ENCODE measurements at regions not wholly inside any gene's neighbourhood (a gene's known extent, or its start where the extent isn't known, plus 50 kb on each side); places are given as distances from the start of the nearest gene placed in this dataset.

DNA sequence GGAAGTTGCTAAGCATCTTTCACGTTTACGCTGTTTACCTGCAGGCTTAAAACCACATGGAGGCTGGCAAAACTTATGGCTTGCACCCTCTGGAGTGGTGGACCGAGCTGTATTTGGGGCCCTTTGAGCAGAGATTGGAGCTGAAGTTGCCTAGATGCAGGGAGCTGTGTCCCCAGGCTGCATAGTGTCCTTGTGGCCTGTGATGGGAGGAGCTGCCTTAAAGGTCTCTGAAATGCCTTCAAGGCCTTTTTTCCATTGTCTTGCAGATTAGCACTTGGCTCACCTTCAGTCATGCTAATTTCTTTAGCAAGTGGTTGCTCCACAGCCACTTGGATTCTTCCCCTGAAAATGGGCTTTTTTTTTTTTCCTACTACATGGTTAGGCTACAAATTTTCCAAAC lies 81.5 kb upstream of the CHD1 start (continued):
- TF ChIP-seq GABPA (IDR thresholded peaks at IDR 0.05; ENCODE audit: borderline replicate concordance, insufficient read depth, low read length) (no peak), EGR1 (IDR thresholded peaks at IDR 0.05; ENCODE audit: borderline replicate concordance, low read depth, low read length) (no peak), SP2 (IDR thresholded peaks at IDR 0.05; ENCODE audit: low read length) (no peak), KDM4A (IDR thresholded peaks at IDR 0.05; ENCODE audit: low read depth, low read length, severe bottlenecking) (no peak), BACH1 (IDR thresholded peaks at IDR 0.05; ENCODE audit: low read length) (no peak), PHF8 (conservative IDR thresholded peaks at IDR 0.05; ENCODE audit: low read depth, low read length) (no peak), ASH2L (IDR thresholded peaks at IDR 0.05; ENCODE audit: low read length) (peak; percentile 53), ZNF274 (IDR thresholded peaks at IDR 0.05; ENCODE audit: borderline replicate concordance, extremely low read depth, low read length) (no peak), TEAD4 (IDR thresholded peaks at IDR 0.05; ENCODE audit: low read depth, low read length) (peak; percentile 38; the same call in 1 of the 2 replicates), CHD1 (IDR thresholded peaks at IDR 0.05; ENCODE audit: low read depth, low read length) (no peak), RFX5 (IDR thresholded peaks at IDR 0.05; ENCODE audit: borderline replicate concordance, low read depth, low read length) (no peak), SIRT6 (IDR thresholded peaks at IDR 0.05; ENCODE audit: low read length) (no peak), CBX5 (IDR thresholded peaks at IDR 0.05; ENCODE audit: low read depth, low read length) (no peak), MAFK (IDR thresholded peaks at IDR 0.05; ENCODE audit: low read depth, low read length) (no peak), RXRA (IDR thresholded peaks at IDR 0.05; ENCODE audit: insufficient read depth, low read depth, low read length) (no peak), SIN3A (conservative IDR thresholded peaks at IDR 0.05 in 1 of 2, IDR thresholded peaks at IDR 0.05 in 1 of 2; ENCODE audit: low read depth in 1 of 2, low read length in 2 of 2) (no peak), KDM5A (IDR thresholded peaks at IDR 0.05; ENCODE audit: low read length) (no peak), CEBPB (IDR thresholded peaks at IDR 0.05; ENCODE audit: low read depth, low read length) (peak; percentile 69; the same call in 1 of the 2 replicates), SRF (IDR thresholded peaks at IDR 0.05; ENCODE audit: low read depth, low read length) (no peak), SP1 (IDR thresholded peaks at IDR 0.05; ENCODE audit: low read depth, low read length) (peak; percentile 62; the same call in 1 of the 2 replicates), GTF2F1 (IDR thresholded peaks at IDR 0.05; ENCODE audit: borderline replicate concordance, low read depth, low read length) (no peak)
- TF ChIP-seq, protein P1, sequence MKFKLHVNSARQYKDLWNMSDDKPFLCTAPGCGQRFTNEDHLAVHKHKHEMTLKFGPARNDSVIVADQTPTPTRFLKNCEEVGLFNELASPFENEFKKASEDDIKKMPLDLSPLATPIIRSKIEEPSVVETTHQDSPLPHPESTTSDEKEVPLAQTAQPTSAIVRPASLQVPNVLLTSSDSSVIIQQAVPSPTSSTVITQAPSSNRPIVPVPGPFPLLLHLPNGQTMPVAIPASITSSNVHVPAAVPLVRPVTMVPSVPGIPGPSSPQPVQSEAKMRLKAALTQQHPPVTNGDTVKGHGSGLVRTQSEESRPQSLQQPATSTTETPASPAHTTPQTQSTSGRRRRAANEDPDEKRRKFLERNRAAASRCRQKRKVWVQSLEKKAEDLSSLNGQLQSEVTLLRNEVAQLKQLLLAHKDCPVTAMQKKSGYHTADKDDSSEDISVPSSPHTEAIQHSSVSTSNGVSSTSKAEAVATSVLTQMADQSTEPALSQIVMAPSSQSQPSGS (IDR thresholded peaks at IDR 0.05; ENCODE audit: low read length), result no peak
- TF ChIP-seq, protein P2, sequence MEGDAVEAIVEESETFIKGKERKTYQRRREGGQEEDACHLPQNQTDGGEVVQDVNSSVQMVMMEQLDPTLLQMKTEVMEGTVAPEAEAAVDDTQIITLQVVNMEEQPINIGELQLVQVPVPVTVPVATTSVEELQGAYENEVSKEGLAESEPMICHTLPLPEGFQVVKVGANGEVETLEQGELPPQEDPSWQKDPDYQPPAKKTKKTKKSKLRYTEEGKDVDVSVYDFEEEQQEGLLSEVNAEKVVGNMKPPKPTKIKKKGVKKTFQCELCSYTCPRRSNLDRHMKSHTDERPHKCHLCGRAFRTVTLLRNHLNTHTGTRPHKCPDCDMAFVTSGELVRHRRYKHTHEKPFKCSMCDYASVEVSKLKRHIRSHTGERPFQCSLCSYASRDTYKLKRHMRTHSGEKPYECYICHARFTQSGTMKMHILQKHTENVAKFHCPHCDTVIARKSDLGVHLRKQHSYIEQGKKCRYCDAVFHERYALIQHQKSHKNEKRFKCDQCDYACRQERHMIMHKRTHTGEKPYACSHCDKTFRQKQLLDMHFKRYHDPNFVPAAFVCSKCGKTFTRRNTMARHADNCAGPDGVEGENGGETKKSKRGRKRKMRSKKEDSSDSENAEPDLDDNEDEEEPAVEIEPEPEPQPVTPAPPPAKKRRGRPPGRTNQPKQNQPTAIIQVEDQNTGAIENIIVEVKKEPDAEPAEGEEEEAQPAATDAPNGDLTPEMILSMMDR (IDR thresholded peaks at IDR 0.05; ENCODE audit: control extremely low read depth in 1 of 3, insufficient read depth in 1 of 3, low read depth in 1 of 3, low read length in 3 of 3), result no peak

All from H1 (cell line).